AG09309 (cell line): ENCODE measurements at regions not wholly inside any gene's neighbourhood (a gene's known extent, or its start where the extent isn't known, plus 50 kb on each side); places are given as distances from the start of the nearest gene placed in this dataset.
"Not testable (repeated sequence)": the region's sequence is repeated elsewhere in the genome, so short reads cannot be mapped to it uniquely, and the experiment has no call there.

Experiments used
- DNase-seq: peaks from one replicate; pipeline ENCODE4 v3.0.0-alpha.2; 2010; ENCODE audit warnings: low read depth
- H3K4me3 ChIP-seq: 2 replicates; pipeline ENCODE4 v1.5.1; 2011; ENCODE audit warnings: mild to moderate bottlenecking, low read depth, low read length, moderate library complexity; ENCODE audit not compliant: control insufficient read depth
- TF ChIP-seq, protein P1 (sequence below): IDR thresholded peaks from 2 replicates; pipeline ENCODE4 v1.5.1; 2011; ENCODE audit warnings: mild to moderate bottlenecking, low read depth, low read length, inconsistent platforms; ENCODE audit not compliant: insufficient read depth, control insufficient read depth; ENCODE audit errors: missing control alignments

- TF ChIP-seq, protein P1, sequence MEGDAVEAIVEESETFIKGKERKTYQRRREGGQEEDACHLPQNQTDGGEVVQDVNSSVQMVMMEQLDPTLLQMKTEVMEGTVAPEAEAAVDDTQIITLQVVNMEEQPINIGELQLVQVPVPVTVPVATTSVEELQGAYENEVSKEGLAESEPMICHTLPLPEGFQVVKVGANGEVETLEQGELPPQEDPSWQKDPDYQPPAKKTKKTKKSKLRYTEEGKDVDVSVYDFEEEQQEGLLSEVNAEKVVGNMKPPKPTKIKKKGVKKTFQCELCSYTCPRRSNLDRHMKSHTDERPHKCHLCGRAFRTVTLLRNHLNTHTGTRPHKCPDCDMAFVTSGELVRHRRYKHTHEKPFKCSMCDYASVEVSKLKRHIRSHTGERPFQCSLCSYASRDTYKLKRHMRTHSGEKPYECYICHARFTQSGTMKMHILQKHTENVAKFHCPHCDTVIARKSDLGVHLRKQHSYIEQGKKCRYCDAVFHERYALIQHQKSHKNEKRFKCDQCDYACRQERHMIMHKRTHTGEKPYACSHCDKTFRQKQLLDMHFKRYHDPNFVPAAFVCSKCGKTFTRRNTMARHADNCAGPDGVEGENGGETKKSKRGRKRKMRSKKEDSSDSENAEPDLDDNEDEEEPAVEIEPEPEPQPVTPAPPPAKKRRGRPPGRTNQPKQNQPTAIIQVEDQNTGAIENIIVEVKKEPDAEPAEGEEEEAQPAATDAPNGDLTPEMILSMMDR = no peak
- no peak for DNase-seq
- H3K4me3 ChIP-seq = no peak overlapping the region
These were observed 93.9 kb upstream of the ZDHHC17 start for GRCh38 chr12:76669981-76670380.

DNA sequence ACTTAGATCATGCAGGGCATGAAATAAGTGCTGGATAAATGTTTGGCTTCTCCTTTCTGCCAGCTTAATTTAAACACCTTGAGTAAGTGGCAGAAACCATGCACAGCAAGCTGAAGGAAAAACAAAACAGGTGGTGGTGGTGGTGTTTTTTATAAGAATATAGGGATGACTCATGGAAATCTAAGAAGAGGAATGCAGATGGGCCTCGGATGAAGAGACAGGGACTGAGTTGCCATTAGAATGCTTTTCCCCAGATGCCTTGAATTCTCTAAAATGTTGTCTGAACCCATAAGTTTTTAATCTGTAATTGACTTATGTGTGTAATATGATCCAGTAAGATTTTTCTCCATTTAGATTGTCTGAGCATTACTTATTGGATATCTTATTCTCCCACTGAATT, 93.1 kb upstream of the ZDHHC17 start:
- DNase-seq = no peak
- no peak overlapping the region for H3K4me3 ChIP-seq
- TF ChIP-seq, protein P1 = no peak

DNA sequence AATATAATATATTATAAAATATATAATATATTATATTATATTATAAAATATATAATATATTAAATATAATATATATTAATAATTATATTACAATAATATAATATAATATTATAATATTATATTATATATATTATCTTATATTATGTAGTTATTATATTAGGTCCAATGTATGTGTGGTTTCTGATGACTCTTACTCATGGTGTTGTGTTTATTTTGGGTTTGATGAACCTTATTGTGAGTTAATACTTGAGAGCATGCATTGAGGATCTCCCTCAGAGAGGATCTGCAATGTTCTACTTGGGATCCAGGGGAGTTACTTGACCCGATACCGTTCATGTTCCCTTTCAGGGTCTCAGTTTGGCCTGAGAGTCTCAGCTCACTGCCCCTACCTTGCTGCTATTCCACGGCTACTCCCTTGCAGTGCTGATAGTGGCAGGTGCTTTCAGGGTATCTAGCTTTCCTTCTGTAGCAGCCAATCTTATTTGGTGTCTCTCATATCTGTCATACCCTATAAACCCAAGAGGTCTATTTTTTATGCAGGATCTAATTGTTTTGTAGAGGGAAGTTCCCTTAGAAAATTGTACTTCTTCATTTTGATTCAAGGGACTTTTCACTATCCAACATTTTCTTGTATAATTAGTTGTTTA, 89.1 kb upstream of the ZDHHC17 start:
- no peak overlapping the region for H3K4me3 ChIP-seq
- DNase-seq = no peak
- TF ChIP-seq, protein P1 = no peak

DNA sequence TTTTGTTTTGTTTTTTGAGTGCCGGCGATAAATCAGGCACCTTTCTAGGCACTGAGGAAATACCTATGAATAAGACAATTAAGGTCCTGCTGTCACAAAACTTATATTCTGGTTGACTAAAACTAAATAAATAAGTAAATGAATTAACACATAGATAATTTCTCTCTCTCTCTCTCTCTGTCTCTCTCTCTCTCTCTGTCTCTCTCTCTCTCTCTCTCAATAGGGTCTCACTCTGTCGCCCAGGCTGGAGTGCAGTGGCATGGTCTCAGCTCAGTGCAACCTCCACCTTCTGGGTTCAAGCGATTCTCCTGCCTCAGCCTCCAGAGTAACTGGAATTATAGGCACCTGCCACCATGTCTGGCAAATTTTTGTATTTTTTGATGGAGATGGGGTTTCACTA, 87.7 kb upstream of the ZDHHC17 start:
- H3K4me3 ChIP-seq, DNase-seq: not testable (repeated sequence)

GRCh38 chr12:76678992-76679391, 84.9 kb upstream of the ZDHHC17 start:
- TF ChIP-seq, protein P1 = no peak
- DNase-seq = no peak
- H3K4me3 ChIP-seq = no peak overlapping the region

DNA sequence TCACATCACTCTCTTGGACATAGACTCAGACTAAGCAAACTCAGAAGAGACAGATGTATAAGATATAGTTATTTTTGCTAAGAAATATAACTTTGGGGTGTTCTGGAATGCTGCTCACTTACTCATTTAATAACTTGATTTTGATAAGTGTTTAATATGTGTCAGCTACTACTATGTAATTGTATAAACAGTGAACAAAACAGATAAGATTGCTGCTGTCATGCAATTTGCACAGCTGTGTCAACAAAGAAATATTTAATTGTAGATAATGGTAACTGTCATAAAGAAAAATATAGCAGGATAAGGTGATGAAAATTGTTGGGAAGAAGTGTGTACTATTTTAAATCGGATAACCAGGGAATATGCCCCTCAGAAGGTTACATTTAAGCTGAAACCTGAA, 84.1 kb upstream of the ZDHHC17 start:
- H3K4me3 ChIP-seq = no peak overlapping the region
- TF ChIP-seq, protein P1 = no peak
- no peak for DNase-seq

GRCh38 chr12:76680940-76681339, 83.0 kb upstream of the ZDHHC17 start:
- DNase-seq = peak; percentile 73
- TF ChIP-seq, protein P1 = no peak
- no peak overlapping the region for H3K4me3 ChIP-seq
